GM12873 (cell line): ENCODE measurements at regions not wholly inside any gene's neighbourhood (a gene's known extent, or its start where the extent isn't known, plus 50 kb on each side); places are given as distances from the start of the nearest gene placed in this dataset.

ENCODE experiments used
- TF ChIP-seq, protein P1 (sequence below): IDR thresholded peaks from 2 replicates; pipeline ENCODE4 v1.5.1; 2012; ENCODE audit warnings: low read depth, mild to moderate bottlenecking, moderate library complexity, low read length, control low read depth; ENCODE audit not compliant: insufficient read depth; ENCODE audit errors: missing control alignments

DNA sequence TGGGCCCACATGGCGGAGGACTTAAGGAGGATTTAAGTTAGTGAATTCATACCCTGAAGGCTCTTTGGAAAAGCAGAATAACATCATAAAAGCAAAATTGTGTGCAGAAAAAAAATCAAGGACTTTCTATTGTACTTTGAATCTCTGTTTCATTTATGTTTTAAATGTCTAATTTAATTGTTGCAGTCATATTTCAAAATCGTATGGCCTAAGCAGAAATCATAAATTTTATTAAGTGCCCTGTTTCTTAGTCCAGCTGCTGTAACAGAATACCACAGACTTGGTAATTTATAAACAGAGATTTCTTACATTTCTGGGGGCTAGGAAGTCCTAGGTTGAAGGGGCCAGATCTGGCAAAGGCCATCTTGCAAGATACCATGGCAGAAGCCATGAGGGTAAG, 555.6 kb downstream of the LTN1 start:
- TF ChIP-seq, protein P1, sequence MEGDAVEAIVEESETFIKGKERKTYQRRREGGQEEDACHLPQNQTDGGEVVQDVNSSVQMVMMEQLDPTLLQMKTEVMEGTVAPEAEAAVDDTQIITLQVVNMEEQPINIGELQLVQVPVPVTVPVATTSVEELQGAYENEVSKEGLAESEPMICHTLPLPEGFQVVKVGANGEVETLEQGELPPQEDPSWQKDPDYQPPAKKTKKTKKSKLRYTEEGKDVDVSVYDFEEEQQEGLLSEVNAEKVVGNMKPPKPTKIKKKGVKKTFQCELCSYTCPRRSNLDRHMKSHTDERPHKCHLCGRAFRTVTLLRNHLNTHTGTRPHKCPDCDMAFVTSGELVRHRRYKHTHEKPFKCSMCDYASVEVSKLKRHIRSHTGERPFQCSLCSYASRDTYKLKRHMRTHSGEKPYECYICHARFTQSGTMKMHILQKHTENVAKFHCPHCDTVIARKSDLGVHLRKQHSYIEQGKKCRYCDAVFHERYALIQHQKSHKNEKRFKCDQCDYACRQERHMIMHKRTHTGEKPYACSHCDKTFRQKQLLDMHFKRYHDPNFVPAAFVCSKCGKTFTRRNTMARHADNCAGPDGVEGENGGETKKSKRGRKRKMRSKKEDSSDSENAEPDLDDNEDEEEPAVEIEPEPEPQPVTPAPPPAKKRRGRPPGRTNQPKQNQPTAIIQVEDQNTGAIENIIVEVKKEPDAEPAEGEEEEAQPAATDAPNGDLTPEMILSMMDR, result no peak

DNA sequence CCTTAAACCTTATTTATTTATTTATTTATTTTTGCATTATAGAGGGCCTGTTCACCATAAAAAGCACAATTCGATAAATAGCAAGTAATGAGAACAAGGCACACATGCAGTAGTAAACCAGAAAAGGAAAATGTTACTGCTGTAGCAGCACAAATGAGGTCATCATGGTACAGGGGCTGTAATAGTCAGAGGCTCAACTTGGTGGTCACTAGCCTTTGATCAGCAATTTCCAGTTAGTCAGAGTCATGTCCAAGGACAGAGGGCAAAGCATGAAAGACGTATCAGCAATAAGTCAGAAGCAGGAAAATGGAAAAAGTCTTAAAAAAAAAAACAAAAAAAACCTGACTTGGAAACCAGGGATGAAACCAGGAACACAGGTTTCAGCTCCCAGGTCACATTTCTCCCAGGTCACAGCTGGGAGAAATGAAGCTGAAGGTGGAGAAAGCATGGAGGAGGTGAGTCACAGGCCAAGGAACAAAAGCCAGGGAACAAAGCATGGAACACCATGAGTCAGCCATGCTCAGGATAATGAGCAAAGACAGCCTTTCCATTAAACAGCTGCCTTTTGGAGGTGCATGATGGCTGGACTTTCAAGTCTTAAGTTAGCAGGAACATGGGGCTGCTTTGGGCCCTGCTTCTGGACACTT, 556.3 kb downstream of the LTN1 start:
- TF ChIP-seq, protein P1, result no peak

DNA sequence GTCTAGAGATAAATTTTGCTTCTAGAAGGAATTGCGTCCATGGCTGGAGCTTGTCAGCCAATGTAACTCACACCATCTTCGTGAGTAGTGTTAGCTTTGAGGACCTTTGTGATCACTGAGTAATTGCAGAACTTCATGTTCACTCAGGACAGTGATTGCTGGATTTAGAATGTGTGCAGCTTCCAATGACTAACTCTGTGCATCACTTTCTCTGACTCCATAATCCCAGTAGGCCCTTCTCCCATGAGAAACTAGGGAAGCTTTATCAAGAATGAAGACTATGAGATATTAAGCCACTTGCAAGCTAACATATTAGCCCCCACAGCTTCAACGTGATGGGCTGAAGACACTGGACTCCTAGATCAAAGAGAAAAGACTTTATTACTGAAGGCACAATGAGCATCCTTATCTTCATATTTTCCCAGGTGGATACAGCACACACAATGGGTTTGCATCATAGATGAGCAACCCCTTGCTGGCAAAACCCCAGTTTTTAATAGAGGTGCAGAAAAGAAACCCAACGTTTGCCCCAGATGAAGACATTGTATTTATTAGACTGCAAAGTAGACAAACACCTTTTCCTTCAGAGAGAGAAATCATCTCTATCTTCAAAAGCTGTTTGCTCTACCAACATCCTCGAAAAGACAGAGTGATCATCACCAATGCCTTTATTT, 561.0 kb downstream of the LTN1 start:
- TF ChIP-seq, protein P1, result no peak

DNA sequence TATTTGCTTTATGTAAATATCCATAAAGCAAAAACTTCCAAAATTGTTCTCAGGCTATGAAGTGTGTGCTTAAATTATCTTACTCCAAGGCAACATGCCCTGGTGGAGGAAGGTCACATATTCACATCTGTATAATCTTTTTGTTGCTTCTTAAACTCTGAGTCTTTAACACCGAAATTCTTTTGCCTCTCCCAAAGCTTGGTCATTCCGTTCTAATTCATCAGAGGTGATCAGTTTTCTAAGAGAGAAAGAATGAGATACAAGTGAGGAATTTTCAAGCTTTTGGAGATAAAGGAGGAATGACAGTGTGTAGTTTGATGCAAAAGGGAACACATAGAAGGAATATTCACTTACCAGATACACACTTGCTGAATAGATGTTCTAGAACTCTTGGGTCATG, 561.7 kb downstream of the LTN1 start:
- TF ChIP-seq, protein P1, result no peak

DNA sequence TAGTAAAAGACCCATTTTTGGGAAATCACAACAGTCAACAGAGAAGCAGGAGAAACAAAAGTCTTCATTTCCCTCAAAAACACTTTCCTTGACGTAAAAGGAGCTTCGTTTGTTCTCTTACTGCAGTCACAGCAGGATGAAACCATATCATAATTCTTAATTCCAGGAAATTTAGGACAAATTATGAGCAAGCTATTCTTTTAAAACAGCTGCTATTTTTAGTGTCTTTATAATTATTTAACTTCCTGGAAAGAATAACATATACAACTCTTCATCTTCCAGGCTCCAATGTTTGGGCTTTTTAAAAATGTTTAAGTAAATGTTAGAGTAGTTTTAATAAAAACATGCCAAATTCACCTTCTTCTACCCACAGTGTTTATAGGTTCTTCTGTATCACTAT, 563.5 kb downstream of the LTN1 start:
- TF ChIP-seq, protein P1, result no peak

DNA sequence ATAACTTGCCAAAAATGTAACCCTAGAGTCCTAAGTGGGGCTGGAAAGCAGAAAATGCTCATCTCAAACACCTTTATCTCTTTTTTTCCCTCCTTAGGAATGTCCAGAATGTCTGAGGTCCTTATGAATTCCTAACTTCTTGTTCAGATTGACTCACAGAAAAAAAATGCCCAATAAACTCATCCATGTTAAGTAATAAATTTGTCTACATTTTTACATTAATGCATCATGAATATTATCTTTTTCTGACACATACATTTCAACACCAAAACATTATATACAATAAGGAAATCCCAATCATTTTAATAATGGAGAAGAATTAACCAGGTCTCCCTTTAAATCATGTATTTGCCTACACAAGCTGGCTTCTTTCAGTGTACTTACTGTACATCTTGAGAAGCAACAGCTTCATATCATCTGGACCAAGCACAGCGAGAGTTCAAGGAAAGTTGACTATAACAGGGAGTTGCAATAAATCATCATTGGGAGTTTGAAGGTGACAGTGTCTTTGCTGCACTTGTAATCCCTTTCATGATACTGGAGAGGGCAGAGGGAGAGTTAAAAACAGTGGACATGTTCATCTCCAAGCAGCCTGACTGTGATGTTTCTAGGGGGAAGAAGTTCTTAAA, 565.2 kb downstream of the LTN1 start:
- TF ChIP-seq, protein P1, result no peak

DNA sequence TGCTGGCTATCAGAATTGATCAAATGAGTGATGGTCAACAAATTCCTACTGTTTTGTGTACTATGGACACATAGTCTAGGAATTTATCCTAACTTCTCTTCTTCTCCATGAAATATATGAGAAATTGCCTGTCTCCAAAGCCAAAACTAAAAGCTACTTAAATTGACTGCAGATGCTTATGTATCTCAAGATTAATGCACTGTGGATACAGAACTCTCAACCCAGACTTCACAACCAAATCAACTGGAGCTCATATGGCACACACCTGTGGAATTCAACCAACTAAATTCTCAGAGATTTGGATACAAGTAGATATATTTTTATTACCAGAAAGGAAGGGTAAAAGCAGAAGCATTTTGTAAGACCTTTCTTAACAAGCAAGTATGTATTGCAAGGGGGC, 566.1 kb downstream of the LTN1 start:
- TF ChIP-seq, protein P1, result no peak
